ENCODE measurements at regions not wholly inside any gene's neighbourhood (a gene's known extent, or its start where the extent isn't known, plus 50 kb on each side); places are given as distances from the start of the nearest gene placed in this dataset.

DNA sequence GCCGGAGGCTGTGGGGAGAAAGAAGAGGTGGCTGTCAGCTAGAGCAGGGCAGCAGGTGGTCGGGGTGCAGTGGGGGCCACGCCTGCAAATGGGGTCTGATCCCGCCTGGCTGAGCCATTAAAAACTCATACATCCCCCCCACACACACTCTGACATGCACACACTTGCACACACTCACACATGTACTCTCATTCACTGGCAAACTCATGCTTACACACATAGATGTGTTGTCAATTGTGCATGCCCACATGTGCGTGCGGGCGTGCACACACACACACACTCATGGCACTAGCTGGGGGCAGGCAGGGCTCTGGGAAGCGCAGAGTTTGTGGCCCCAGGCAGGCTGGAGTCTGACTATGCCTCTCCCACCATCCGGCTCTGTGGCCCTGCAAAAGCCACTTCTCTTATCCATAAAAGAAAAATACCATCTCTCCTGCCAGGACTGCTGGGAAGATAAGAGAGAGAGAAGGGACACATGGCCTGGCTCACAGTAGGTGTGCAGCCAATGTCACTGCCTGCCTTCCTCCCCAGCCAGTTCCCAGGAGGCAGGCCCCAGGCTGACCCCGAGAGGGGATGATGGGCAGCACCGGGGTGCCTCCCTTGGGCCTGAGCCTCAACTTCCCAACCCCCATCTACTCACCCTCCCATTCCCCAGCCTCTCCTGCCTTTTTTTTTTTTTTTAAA lies 163.5 kb upstream of the LINGO1 start:
- DNase-seq (ENCODE audit: low read depth, low spot score) = no peak

DNA sequence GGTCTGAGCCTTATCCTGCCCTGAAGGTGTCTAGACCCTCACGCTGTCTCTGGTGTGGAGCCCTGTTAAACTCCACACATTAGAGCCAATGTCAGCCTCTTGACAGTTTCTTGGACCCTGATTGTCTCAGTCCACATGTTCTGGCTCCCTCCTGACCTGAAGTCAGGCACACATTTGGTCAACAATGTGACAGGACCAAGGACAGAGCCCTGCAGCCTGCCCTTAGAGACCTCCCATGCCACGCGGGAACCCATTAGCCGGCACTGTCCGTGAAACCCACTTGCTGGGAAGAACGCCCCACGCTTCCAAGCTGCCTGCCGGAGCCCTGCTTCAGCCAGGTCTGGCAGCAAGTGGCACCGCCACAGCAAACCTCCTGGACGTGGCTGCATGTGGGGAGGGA lies 162.7 kb upstream of the LINGO1 start:
- peak; percentile 8 for DNase-seq (ENCODE audit: low read depth, low spot score)

DNA sequence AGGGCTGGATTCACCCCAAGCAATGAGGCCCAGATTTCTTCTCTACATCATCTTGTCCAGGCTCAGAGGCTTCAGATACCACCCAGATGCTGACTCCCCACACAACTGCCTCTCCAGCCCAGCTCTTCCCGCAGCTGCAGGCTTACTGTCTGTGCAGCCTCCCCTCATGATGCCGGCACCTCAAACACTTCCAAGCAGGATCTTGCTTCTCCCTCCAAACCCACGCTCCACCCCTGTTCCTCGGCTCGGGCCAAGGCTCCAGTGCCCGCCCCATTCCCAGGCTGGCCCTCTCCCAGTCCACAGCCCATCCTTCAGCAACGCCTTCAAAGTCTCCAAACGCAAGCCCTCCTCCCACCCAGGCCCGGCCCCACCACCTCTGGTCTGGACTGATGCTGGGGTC lies 159.2 kb upstream of the LINGO1 start:
- DNase-seq (ENCODE audit: low read depth, low spot score) = no peak

DNA sequence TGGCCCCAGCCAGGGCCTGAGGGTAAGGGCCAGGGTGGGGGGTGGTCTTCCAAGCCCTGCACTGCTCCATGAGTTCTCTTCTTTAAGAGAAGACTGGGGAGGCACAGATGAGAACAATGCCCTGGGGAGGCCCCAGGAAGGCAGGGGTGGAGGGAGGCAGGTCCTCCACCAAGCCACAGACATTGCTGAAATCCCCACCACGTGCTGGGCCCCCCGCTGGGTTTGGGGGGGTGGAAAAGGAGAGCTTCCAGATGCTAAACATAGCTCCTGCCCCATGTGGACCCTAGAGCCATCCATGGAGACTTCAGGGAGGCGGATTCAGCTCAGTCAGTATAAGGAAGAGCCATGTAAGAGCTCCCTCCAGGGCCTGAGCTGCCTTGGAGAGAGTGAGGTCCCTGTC lies 157.8 kb upstream of the LINGO1 start:
- DNase-seq (ENCODE audit: low read depth, low spot score) = no peak

DNA sequence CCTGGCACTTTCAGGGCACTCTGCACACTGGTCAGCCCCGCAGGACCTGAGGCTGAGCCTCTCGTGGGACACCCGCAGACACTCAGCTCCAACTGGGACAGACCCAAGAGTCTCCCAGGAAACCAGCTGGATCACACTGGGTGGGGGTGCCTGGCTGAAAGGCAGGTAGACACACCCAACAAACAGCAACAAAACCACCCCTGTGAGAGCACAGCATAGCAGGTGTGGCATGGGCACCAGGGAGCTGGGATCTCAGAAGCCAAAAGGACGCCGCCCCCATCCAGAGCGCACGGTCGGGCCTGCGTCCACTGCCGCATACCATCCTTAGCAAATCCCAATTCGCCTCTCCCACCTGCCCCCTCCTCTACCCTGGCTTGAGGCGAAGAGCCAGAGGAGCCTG lies 154.2 kb upstream of the LINGO1 start:
- DNase-seq (ENCODE audit: low read depth, low spot score) = no peak

DNA sequence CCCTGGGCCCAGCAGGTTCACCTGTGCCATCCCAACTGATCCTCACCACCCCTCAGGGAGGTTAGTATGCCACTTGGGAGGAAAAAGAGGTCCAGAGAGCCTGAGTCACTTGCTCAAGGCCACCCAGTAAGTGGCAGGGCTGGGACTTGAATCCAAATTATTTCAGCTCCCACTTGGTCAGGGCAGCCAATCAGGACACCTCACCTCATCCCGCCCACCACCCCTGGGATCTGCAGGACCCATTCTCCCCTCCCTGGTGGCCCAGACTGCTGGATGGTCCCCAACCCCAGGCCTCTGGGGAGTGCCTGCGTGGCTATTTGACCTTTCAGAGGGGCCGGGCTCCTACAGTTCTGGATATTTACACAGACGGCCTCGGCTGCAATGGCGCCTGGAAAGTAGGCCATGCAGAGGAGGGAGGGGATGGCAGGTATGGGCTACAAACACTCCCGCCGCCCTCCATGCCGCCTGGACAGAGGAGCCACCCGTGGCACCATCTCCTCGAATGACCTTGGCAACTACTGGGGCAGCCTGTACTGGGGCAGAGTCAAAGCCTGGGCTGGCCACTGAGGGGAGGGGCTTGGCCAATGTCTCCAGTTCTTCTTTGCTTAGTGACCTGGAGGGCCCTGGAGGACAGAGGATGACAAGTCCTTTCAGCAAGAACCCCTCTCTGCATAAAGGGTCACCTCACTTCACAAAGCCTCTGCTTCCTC lies 153.6 kb upstream of the LINGO1 start:
- no peak for DNase-seq (ENCODE audit: low read depth, low spot score)

DNA sequence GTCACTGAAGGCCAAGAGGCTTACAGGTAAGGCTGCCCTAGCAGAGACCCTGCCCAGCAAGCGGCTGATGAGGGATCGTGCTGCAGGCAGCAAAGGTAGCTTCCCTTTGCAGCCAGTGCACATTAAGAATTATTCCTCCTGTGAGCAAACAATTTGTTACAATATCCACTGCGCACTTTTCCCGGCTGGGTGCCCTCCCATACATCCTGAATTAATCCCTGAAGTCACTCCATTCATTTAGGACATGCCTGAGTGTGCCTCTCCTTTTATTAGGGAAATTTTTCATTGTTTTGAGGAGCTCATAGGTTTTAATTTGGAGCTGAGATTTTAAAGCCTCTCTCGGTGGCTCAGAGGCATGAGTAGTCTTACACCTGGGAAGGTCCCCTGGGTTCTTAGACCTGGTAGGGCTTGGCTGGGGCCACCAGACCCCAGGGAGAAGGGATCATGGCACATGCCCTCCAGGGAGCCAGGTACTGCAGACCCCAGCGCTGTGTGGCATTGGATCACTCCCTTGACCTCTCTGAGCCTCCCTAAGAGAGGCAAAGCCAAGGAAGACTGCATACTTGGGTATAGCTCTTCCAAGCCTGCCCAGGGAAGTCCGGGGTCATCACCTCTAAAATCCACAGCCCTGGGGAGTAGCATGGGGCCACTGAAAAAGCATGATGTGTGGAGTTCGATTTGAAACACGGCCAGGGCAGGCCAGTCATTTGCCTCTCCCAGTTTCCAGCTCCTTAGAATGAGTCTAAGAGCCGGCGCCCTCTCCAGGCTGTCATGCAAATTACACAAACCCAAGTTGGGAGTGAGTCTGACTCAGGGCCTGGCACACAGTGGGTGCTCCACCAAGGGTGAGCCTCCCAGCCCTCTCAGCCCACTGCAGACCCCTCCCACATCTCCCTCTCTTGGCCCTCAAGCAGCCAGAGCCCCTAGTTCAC lies 151.9 kb upstream of the LINGO1 start:
- DNase-seq (ENCODE audit: low read depth, low spot score) = peak; percentile 7

DNA sequence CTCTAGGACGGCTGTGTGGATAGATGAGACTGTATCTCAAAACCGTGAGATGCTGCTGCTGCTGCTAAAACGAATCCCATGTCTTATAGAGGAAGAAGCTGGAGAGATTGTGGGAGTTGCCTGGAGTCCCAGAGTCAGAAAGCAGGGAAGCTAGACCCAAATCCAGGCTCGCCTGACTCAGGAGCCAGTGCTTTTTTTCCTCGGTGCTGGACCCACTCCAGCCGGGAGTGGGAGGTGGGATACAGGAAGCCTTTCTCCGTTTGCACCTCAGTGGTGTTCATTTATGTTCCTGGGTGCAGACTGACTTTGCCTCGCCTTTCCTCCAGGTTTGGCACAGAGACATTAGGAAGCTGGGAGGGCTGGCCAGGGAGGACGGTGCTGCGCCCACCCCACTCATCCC lies 150.9 kb upstream of the LINGO1 start:
- DNase-seq (ENCODE audit: low read depth, low spot score) = no peak

DNA sequence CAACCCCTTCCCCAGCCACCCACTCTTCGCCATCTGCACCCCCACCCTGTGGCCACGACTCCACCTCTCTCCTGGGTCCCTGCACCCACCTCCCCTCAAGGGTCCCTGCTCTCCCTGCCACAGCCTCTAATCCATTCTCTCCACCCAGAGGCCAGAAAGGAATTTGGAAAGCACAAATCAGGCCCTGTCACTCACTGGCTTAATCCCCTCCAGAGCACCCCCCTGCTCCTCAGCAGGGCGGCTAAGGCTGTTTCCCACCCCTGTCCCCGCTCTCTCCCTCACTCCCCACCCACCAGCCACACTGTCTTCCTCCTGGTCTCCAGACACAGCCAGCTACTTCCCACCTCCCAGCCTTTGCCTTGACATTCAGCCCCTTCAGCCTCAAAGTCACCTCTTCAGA lies 150.0 kb upstream of the LINGO1 start:
- DNase-seq (ENCODE audit: low read depth, low spot score) = no peak

DNA sequence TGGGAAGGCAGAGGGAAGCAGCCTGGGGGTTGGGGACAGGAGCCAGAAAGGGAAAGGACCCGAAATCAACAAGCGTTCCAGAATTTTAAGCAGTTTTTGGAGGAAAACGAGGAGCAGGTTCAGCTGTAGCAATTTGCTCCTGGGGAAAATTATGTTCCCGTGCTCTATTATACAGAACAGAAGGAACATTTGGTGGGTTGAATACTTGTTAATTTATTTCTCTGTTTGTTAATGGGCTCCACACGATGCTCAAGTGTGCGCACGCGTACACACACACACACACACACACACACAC lies 149.2 kb upstream of the LINGO1 start:
- DNase-seq (ENCODE audit: low read depth, low spot score) = no peak

DNA sequence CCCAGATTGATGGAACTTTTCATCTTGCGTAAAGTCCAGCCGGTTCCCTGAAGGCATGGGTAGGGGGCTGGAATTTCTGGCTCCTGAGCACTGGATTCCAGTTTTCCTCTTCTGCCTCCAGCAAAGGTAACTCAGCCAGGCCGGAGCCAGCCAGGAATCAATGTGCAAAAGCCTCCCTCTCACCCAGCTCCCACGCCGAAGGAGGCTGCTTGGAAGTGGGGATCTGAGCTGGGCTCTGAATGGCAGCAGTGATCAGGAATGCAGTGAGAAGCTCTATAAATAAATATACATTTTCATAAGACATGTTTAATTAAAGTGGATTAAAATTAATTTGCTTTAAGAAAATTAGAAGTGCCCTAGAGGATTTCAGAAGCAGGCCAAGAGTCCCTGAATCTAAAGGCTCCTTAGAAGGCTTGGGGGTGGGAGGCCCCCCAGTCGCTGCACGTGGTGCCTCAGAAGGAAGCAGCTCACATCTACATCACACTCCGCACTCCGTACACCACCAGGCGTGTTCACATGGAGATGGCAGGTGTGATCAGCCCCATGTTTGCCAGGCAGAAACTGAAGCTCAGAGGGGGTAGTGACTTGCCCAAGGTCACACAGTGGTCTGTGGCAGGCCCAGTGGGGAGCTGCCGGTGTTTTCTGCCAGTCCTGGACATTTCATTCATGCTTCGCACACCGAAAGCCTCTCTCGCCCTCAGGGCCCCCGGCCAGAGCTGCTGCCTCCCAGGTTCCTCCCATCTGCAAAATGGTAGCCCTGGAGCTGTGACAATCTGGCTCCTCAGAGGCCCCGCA lies 148.6 kb upstream of the LINGO1 start:
- DNase-seq (ENCODE audit: low read depth, low spot score) = no peak

DNA sequence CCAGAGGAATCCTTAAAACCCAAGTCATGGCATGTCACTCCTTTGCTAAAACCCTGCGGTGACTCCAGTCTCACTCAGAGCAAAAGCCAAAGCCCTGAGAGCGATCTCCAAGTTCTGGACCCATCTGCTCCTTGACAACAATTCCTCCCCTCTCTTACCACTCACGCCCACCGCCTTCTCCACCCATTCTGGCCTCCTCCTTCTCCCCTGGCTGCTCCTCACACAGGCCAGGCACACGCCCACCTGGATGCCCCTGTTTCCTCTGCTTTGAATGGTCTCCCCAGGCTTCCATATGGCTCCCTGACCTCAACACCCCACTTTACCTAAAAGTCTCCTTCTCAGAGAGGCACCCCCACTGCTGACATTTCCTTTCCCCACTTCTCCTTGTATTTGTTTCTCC lies 146.1 kb upstream of the LINGO1 start:
- DNase-seq (ENCODE audit: low read depth, low spot score) = no peak

DNA sequence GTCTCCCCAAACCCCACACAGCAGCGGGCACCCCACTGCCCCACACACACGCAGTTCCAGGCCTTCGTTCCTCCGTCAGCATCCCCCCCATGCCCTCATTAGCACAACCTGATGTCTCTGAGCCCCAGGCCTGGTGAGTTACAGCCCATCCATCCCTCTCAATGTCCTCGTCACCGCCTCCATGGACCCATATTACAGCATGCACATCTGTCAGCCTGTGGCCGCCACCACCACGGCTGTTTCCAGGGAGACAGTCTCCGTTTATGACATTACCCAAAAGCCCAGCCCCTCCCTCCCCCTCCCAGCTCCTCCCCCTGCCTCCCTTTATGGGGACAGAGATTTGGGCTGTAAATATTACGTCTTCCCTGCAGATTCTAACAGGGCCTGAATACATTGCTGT lies 143.1 kb upstream of the LINGO1 start:
- DNase-seq (ENCODE audit: low read depth, low spot score) = no peak

DNA sequence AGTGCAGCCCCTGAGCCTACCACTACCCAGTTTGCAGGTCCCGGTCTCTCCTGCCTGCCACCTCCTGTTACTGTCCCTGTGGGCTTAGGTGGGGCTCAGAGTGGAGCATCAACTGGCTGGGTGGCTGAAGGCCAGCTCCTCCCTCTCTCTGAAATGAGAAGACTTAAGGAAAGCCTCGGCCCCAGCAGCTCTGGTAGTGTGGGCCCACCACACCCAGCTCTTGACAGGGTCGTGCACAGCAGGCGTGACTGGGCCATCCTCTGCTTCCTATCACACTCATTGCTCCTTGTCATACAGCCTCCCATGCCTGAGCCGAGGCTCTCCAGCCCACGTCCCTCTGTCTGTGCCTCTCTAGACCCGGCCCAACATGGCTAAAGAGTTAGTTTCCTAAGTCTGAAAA lies 142.7 kb upstream of the LINGO1 start:
- no peak for DNase-seq (ENCODE audit: low read depth, low spot score)

DNA sequence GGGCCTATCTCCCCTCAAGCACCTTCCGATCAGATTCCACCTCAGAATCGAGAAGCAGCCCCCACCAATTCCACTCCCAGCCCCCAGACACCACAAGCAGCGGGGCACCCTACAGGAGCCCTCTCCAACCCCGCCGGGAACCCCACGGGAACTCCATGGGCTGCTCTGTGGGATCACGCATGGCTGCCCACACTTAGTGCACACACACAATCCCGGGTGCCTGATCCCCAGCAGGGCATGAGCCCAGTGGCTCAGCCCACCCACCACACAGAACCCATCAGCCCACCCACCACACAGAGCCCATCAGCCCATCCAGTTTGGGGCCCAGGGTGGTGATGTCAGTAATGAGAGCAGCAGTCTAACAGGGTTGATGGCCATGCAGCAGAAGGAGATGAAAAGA lies 141.6 kb upstream of the LINGO1 start:
- no peak for DNase-seq (ENCODE audit: low read depth, low spot score)

DNA sequence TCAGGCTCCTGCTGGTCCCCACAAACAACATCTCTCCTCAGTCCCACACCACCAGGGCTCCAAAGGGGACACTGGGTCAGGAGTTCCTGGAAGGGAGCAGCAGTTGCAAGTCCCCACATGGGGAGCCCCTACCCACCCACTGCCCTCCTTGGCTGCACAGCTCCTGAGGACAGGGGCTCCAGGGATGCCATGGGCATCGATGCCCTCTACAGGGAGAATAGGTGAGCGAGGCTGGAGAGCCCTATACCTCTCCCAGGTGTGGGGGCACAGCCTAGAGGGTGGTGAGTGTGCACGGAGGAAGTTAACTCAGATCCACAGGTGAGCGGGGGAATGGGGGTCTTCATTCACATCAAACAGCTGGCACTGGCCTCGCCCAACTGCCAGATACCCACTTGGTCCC lies 141.2 kb upstream of the LINGO1 start:
- no peak for DNase-seq (ENCODE audit: low read depth, low spot score)

DNA sequence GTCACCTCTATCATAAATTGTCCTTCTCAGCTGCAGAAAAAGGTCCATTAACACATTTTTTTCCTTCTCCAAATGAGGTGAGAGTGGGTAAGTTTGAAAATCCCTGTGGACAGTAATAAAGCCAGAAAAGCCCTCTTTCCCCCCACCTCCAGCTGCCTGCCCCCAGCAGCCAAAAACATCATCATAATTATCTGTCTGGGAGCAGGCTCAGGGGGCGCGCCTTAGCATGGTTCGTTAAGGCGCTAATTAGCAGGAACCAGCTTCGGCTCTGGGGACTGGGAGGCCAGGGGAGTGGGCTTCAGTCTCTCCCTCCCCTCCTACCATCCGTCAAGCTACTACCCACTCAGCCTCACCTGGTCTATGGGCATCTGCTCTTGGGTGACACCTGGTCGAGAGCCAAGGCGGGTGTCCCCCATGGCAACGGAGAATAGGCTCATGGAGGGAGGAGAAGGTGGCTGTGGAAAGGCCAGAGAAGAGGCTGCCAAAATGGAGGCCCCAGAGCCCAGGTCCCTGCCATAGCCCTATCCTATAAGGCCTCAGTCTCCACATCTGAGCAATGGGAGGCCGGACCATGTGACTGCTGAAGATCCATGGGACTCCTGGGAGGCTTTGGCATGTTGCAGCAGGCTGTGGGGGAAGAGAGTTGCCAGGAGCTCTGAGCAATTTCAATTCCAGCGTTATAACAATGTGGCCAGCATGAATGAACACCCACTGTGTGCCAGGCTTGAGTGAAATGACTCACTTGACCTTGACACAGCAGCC lies 140.1 kb upstream of the LINGO1 start:
- no peak for DNase-seq (ENCODE audit: low read depth, low spot score)

DNA sequence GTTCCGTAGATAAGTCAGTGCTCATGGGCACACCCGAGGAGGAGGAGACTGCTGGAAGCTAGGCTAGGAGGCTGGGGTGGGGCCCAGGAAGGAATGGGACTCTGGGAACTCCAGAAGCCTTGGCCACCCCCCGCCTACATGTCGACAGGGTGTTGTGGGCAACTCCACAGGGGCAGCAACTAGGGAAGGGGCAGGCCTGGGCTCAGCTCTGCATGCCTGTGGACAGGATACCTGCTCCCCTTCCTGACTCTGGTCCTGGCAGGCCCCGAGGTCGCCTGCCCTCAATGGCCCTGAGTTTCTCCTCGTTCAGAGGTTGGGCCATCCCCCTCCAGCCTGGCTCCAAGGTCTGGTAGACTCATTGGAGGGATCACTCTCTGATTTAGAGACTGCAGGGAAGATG lies 138.9 kb upstream of the LINGO1 start:
- DNase-seq (ENCODE audit: low read depth, low spot score) = no peak

DNA sequence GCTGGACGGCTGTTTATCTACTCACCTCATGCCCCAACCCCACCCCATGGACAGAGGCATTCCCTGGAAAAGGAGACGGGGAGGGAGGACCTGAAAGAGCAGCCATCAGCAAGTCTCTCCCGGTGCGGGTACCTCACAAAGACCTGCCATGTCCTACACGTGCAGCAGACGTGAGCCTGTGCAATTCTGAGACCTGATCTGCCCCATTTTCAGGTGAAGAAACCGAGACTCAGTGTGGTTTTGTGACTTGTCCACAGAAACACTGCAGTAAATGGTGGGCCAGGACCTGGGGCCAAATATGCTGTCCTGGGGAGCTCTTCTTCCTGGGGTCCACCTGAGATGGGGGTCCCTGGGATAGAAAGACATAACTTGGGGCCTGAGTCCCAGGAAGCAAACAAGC lies 137.0 kb upstream of the LINGO1 start:
- no peak for DNase-seq (ENCODE audit: low read depth, low spot score)

DNA sequence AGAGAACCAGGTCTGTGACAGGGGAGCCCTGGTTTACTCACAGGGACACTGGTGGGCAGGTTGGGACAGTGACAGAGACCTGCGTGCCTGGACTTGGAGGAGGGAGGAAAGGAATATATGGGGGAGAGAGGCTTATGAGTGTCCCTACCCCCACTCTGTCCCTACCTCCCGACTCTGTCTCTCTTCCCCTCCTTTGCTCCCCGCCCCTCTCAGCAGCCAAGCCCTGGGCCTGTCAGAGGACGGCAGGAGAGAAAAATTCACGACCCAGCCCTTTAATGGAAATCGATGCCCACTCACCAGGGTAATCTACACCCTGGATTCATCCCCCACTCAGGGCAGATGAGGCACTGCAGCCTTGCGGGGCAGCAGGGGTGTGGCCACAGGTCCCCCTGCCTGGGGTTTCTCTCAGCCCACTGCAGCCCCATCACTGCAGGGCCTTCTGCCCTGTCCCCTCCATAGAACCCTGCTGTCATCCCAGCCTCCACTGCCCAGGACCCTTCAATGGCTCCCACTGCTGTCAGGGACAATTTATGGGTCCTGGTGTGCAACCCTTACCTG lies 135.9 kb upstream of the LINGO1 start:
- DNase-seq (ENCODE audit: low read depth, low spot score) = no peak

DNA sequence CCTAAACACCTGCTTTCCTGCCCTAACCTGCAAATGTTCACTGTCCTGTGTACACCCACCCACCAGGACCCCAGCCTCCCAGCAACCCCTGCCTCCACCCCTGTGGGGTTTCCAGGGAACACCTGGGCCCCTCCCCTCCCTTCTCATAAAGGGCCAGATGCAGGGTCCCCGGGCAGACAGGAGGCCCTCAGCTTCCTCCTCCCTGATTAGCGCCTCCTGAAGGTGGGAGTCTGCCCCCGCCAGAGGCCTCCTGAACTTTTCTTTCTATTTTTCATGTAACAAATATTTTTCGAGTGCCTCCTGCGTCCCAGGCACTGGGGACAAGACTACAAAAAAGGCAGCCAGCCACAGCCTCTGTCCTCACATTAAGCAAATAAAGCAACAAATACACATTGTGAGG lies 135.4 kb upstream of the LINGO1 start:
- no peak for DNase-seq (ENCODE audit: low read depth, low spot score)
